ENCODE measurements at regions not wholly inside any gene's neighbourhood (a gene's known extent, or its start where the extent isn't known, plus 50 kb on each side); places are given as distances from the start of the nearest gene placed in this dataset.
"Not testable (repeated sequence)": the region's sequence is repeated elsewhere in the genome, so short reads cannot be mapped to it uniquely, and the experiment has no call there.

- DNase-seq = no peak
Measured at GRCh38 chr18:57913686-57914085, 110.6 kb upstream of the ATP8B1 start.

- DNase-seq = no peak
Measured at GRCh38 chr18:57910817-57911216, 107.7 kb upstream of the ATP8B1 start.

- no peak for DNase-seq
Measured at GRCh38 chr18:57910134-57910533, 107.0 kb upstream of the ATP8B1 start.

- no peak for DNase-seq
Measured at GRCh38 chr18:57909620-57910019, 106.5 kb upstream of the ATP8B1 start.

- no peak for DNase-seq
Measured at GRCh38 chr18:57908092-57908491, 105.0 kb upstream of the ATP8B1 start.

GRCh38 chr18:57907550-57907949, 104.4 kb upstream of the ATP8B1 start:
- DNase-seq = no peak

GRCh38 chr18:57906852-57907251, 103.7 kb upstream of the ATP8B1 start:
- DNase-seq = no peak

GRCh38 chr18:57904535-57904934, 101.4 kb upstream of the ATP8B1 start:
- DNase-seq = no peak

GRCh38 chr18:57902721-57903120, 99.6 kb upstream of the ATP8B1 start:
- no peak for DNase-seq

- DNase-seq = no peak
Measured at GRCh38 chr18:57901825-57902589, 98.9 kb upstream of the ATP8B1 start.

- DNase-seq = no peak
Measured at GRCh38 chr18:57900906-57901435, 97.9 kb upstream of the ATP8B1 start.

- DNase-seq = no peak
Measured at GRCh38 chr18:57898506-57899124, 95.5 kb upstream of the ATP8B1 start.

- DNase-seq = no peak
Measured at GRCh38 chr18:57895182-57895581, 92.1 kb upstream of the ATP8B1 start.

- no peak for DNase-seq
Measured at GRCh38 chr18:57891707-57892391, 88.7 kb upstream of the ATP8B1 start.

GRCh38 chr18:57890266-57890665, 87.2 kb upstream of the ATP8B1 start:
- no peak for DNase-seq

- DNase-seq = no peak
Measured at GRCh38 chr18:57889841-57890240, 86.7 kb upstream of the ATP8B1 start.

GRCh38 chr18:57887543-57888383, 84.6 kb upstream of the ATP8B1 start:
- DNase-seq = no peak

GRCh38 chr18:57885931-57886330, 82.8 kb upstream of the ATP8B1 start:
- no peak for DNase-seq

GRCh38 chr18:57882465-57882864, 79.3 kb upstream of the ATP8B1 start:
- no peak for DNase-seq

GRCh38 chr18:57881818-57882413, 78.8 kb upstream of the ATP8B1 start:
- DNase-seq = peak; percentile 75

- not testable (repeated sequence) for DNase-seq
Measured at GRCh38 chr18:57879924-57880323, 76.8 kb upstream of the ATP8B1 start.

- DNase-seq = no peak
Measured at GRCh38 chr18:57869221-57869620, 66.1 kb upstream of the ATP8B1 start.
